Trophoblast cell (in vitro differentiated cells and primary cell): ENCODE measurements at regions not wholly inside any gene's neighbourhood (a gene's known extent, or its start where the extent isn't known, plus 50 kb on each side); places are given as distances from the start of the nearest gene placed in this dataset.

Source experiments
- DNase-seq, 2 donors: peaks; one replicate each; pipeline ENCODE4 v3.0.0-alpha.2; 2016
- H2AFZ ChIP-seq: 2 replicates; pipeline ENCODE4 v1.6.1; 2013; ENCODE audit warnings: low read length, moderate library complexity, mild to moderate bottlenecking; ENCODE audit not compliant: insufficient read depth, poor library complexity
- H2AK5ac ChIP-seq: 2 replicates; pipeline ENCODE4 v1.6.1; 2013; ENCODE audit warnings: mild to moderate bottlenecking, low read length
- H2BK120ac ChIP-seq: 2 replicates; pipeline ENCODE4 v1.6.1; 2013; ENCODE audit warnings: low read length, mild to moderate bottlenecking, moderate library complexity; ENCODE audit not compliant: insufficient read depth, poor library complexity
- H2BK12ac ChIP-seq: 2 replicates; pipeline ENCODE4 v1.6.1; 2013; ENCODE audit warnings: mild to moderate bottlenecking, low read length, moderate library complexity
- H2BK5ac ChIP-seq: 2 replicates; pipeline ENCODE4 v1.6.1; 2013; ENCODE audit warnings: low read length, low read depth, moderate library complexity, mild to moderate bottlenecking; ENCODE audit not compliant: poor library complexity
- H3K14ac ChIP-seq: 2 replicates; pipeline ENCODE4 v1.6.1; 2013; ENCODE audit warnings: mild to moderate bottlenecking, low read length
- H3K18ac ChIP-seq: 2 replicates; pipeline ENCODE4 v1.6.1; 2013; ENCODE audit warnings: mild to moderate bottlenecking, low read length
- H3K23ac ChIP-seq: 2 replicates; pipeline ENCODE4 v1.6.1; 2013; ENCODE audit warnings: low read length
- H3K27ac ChIP-seq: 2 replicates; pipeline ENCODE4 v1.5.1; 2013; ENCODE audit warnings: low read depth, mild to moderate bottlenecking, inconsistent platforms, low read length, moderate library complexity
- H3K27me3 ChIP-seq: 2 replicates; pipeline ENCODE4 v1.6.1; 2013; ENCODE audit warnings: inconsistent platforms, mild to moderate bottlenecking, low read length, moderate library complexity; ENCODE audit not compliant: insufficient read depth
- H3K36me3 ChIP-seq, 2 experiments: 1 replicate in 1 of 2; 2 replicates in 1 of 2; pipeline ENCODE4 v1.6.1; 2013; ENCODE audit warnings: low read length in 2 of 2, mild to moderate bottlenecking in 2 of 2, moderate library complexity in 1 of 2; ENCODE audit not compliant: insufficient read depth in 2 of 2, control insufficient read depth in 1 of 2
- H3K4ac ChIP-seq: 2 replicates; pipeline ENCODE4 v1.6.1; 2013; ENCODE audit warnings: low read depth, mild to moderate bottlenecking, low read length, moderate library complexity
- H3K4me1 ChIP-seq, 2 experiments: 1 replicate in 1 of 2; 2 replicates in 1 of 2; pipeline ENCODE4 v1.6.1; 2013; ENCODE audit warnings: low read length in 2 of 2, mild to moderate bottlenecking in 2 of 2, moderate library complexity in 1 of 2; ENCODE audit not compliant: insufficient read depth in 2 of 2, control insufficient read depth in 1 of 2
- H3K4me2 ChIP-seq: 2 replicates; pipeline ENCODE4 v1.6.1; 2013; ENCODE audit warnings: inconsistent platforms, mild to moderate bottlenecking, low read length, moderate library complexity
- H3K4me3 ChIP-seq: 2 replicates; pipeline ENCODE4 v1.5.1; 2013; ENCODE audit warnings: mild to moderate bottlenecking, low read depth, low read length, inconsistent platforms
- H3K79me1 ChIP-seq: one replicate; pipeline ENCODE4 v1.6.1; 2013; ENCODE audit warnings: low read length
- H3K79me2 ChIP-seq: 2 replicates; pipeline ENCODE4 v1.6.1; 2013; ENCODE audit warnings: low read length, mild to moderate bottlenecking; ENCODE audit not compliant: control insufficient read depth, insufficient read depth, poor library complexity
- H3K9ac ChIP-seq: 2 replicates; pipeline ENCODE4 v1.6.1; 2013; ENCODE audit warnings: mild to moderate bottlenecking, low read length
- H3K9me3 ChIP-seq: 2 replicates; pipeline ENCODE4 v1.6.1; 2013; ENCODE audit warnings: low read depth, mild to moderate bottlenecking, control low read depth, inconsistent platforms, low read length; ENCODE audit not compliant: insufficient read depth
- H4K12ac ChIP-seq: 2 replicates; pipeline ENCODE4 v1.6.1; 2013; ENCODE audit warnings: low read depth, mild to moderate bottlenecking, low read length, moderate library complexity
- H4K8ac ChIP-seq: 2 replicates; pipeline ENCODE4 v1.6.1; 2013; ENCODE audit warnings: low read depth, mild to moderate bottlenecking, low read length, moderate library complexity
- H4K91ac ChIP-seq: one replicate; pipeline ENCODE4 v1.6.1; 2013; ENCODE audit warnings: low read depth, mild to moderate bottlenecking, low read length, moderate library complexity
- WGBS: extraction: QIAGEN DNeasy Blood & Tissue Kit; methylation state at CpG from one replicate; pipeline ENCODE4 v1.1.7; 2013; ENCODE audit warnings: missing lambda C conversion rate; ENCODE audit not compliant: insufficient read length, insufficient coverage; ENCODE audit errors: extremely low coverage; 5-methylcytosine and 5-hydroxymethylcytosine counted together

- Histone ChIP-seq H4K91ac (no peak overlapping the region), H2AFZ (no peak overlapping the region), H3K4me3 (no peak overlapping the region), H3K36me3 (no peaks in the 10 kb centered on the region), H3K4ac (no peak overlapping the region), H2BK120ac (no peak overlapping the region), H3K9ac (no peak overlapping the region), H3K4me1 (no peaks in the 10 kb centered on the region), H3K23ac (no peak overlapping the region), H3K27ac (no peak overlapping the region), H3K9me3 (no peaks in the 10 kb centered on the region), H3K79me1 (no peaks in the 10 kb centered on the region), H3K4me2 (no peak overlapping the region), H3K27me3 (no peaks in the 10 kb centered on the region), H2BK12ac (no peak overlapping the region), H2BK5ac (no peak overlapping the region), H3K79me2 (no peaks in the 10 kb centered on the region), H4K8ac (no peak overlapping the region), H2AK5ac (no peak overlapping the region), H3K14ac (no peak overlapping the region), H4K12ac (no peak overlapping the region), H3K18ac (no peak overlapping the region)
- no peak for DNase-seq
- no CpG with 5 or more reads among the region's 4 CpGs for WGBS
Observed at GRCh38 chr6:156515242-156515641, 261.9 kb upstream of the ARID1B start.

GRCh38 chr6:156513504-156513903 lies 263.7 kb upstream of the ARID1B start:
- Histone ChIP-seq H3K79me2 (no peaks in the 10 kb centered on the region), H2BK120ac (no peak overlapping the region), H2AK5ac (no peak overlapping the region), H3K9ac (no peak overlapping the region), H3K4me2 (no peak overlapping the region), H2BK5ac (no peak overlapping the region), H3K14ac (no peak overlapping the region), H3K9me3 (no peaks in the 10 kb centered on the region), H3K18ac (no peak overlapping the region), H3K36me3 (no peaks in the 10 kb centered on the region), H4K8ac (no peak overlapping the region), H3K27ac (no peak overlapping the region), H3K27me3 (no peaks in the 10 kb centered on the region), H2BK12ac (no peak overlapping the region), H2AFZ (no peak overlapping the region), H3K4ac (no peak overlapping the region), H4K12ac (no peak overlapping the region), H4K91ac (no peak overlapping the region), H3K23ac (no peak overlapping the region), H3K4me3 (no peak overlapping the region), H3K4me1 (no peaks in the 10 kb centered on the region), H3K79me1 (no peaks in the 10 kb centered on the region)
- no CpG with 5 or more reads among the region's 2 CpGs for WGBS
- DNase-seq = no peak

GRCh38 chr6:156511570-156511969 lies 265.6 kb upstream of the ARID1B start:
- Histone ChIP-seq H3K36me3 (no peaks in the 10 kb centered on the region), H2BK12ac (no peak overlapping the region), H3K4ac (no peak overlapping the region), H2BK5ac (no peak overlapping the region), H3K18ac (no peak overlapping the region), H3K9me3 (no peaks in the 10 kb centered on the region), H3K4me2 (no peak overlapping the region), H3K14ac (no peak overlapping the region), H4K8ac (no peak overlapping the region), H4K12ac (no peak overlapping the region), H3K79me1 (no peaks in the 10 kb centered on the region), H2BK120ac (no peak overlapping the region), H3K4me1 (no peaks in the 10 kb centered on the region), H2AFZ (no peak overlapping the region), H3K27ac (no peak overlapping the region), H3K9ac (no peak overlapping the region), H3K27me3 (no peaks in the 10 kb centered on the region), H4K91ac (no peak overlapping the region), H3K79me2 (no peaks in the 10 kb centered on the region), H3K23ac (no peak overlapping the region), H3K4me3 (no peak overlapping the region), H2AK5ac (no peak overlapping the region)
- no peak for DNase-seq

- Histone ChIP-seq H3K79me2 (no peaks in the 10 kb centered on the region), H4K91ac (no peak overlapping the region), H2AK5ac (no peak overlapping the region), H3K4me1 (no peaks in the 10 kb centered on the region), H2AFZ (no peak overlapping the region), H4K8ac (no peak overlapping the region), H3K4ac (no peak overlapping the region), H4K12ac (no peak overlapping the region), H3K9ac (no peak overlapping the region), H3K36me3 (no peaks in the 10 kb centered on the region), H2BK12ac (no peak overlapping the region), H3K79me1 (no peaks in the 10 kb centered on the region), H2BK5ac (no peak overlapping the region), H3K27ac (no peak overlapping the region), H3K18ac (no peak overlapping the region), H3K4me3 (no peak overlapping the region), H3K9me3 (no peaks in the 10 kb centered on the region), H3K27me3 (no peaks in the 10 kb centered on the region), H3K14ac (no peak overlapping the region), H2BK120ac (no peak overlapping the region), H3K4me2 (no peak overlapping the region), H3K23ac (no peak overlapping the region)
- no peak for DNase-seq
- WGBS = no CpG with 5 or more reads among the region's 5 CpGs
Observed at GRCh38 chr6:156511051-156511450, 266.1 kb upstream of the ARID1B start.

GRCh38 chr6:156510242-156510641 lies 266.9 kb upstream of the ARID1B start:
- H3K4me2 ChIP-seq = no peak overlapping the region
- no peaks in the 10 kb centered on the region for H3K36me3 ChIP-seq
- H3K4ac ChIP-seq = no peak overlapping the region
- H3K4me3 ChIP-seq = no peak overlapping the region
- H3K4me1 ChIP-seq = no peaks in the 10 kb centered on the region
- H3K9ac ChIP-seq = no peak overlapping the region
- no peak for DNase-seq
- H3K23ac ChIP-seq = no peak overlapping the region
- H3K9me3 ChIP-seq = no peaks in the 10 kb centered on the region
- H2BK120ac ChIP-seq = no peak overlapping the region
- no peaks in the 10 kb centered on the region for H3K27me3 ChIP-seq
- no peaks in the 10 kb centered on the region for H3K79me1 ChIP-seq
- H4K8ac ChIP-seq = no peak overlapping the region
- no peak overlapping the region for H2BK12ac ChIP-seq
- no peaks in the 10 kb centered on the region for H3K79me2 ChIP-seq
- WGBS = no CpG with 5 or more reads among the region's 2 CpGs
- H3K14ac ChIP-seq = no peak overlapping the region
- H3K27ac ChIP-seq = no peak overlapping the region
- no peak overlapping the region for H3K18ac ChIP-seq
- H2AK5ac ChIP-seq = no peak overlapping the region
- H4K91ac ChIP-seq = no peak overlapping the region
- no peak overlapping the region for H2AFZ ChIP-seq
- no peak overlapping the region for H2BK5ac ChIP-seq
- H4K12ac ChIP-seq = no peak overlapping the region
